RWPE2 (cell line): ENCODE measurements at regions not wholly inside any gene's neighbourhood (a gene's known extent, or its start where the extent isn't known, plus 50 kb on each side); places are given as distances from the start of the nearest gene placed in this dataset.

Experiments used
- ATAC-seq: fragments of 200-7000 bp; cut with Tn5 transposase; 3 replicates; pipeline ENCODE4 v1.9.1; 2021; ENCODE audit warnings: low read depth
- DNase-seq: peaks from one replicate; pipeline ENCODE4 v3.0.0-alpha.2; 2020; ENCODE audit warnings: low spot score
- H3K27ac ChIP-seq: fragments of 450-650 bp; 2 replicates; pipeline ENCODE4 v1.5.1; 2017; ENCODE audit warnings: mild to moderate bottlenecking; ENCODE audit not compliant: poor library complexity, severe bottlenecking
- H3K27me3 ChIP-seq: fragments of 250-450 bp; sonication (Bioruptor Pico); 2 replicates; pipeline ENCODE4 v1.5.1; 2021; ENCODE audit warnings: mild to moderate bottlenecking, moderate library complexity; ENCODE audit not compliant: insufficient read depth, poor library complexity, severe bottlenecking
- H3K36me3 ChIP-seq: fragments of 250-450 bp; sonication (Bioruptor Pico); 2 replicates; pipeline ENCODE4 v1.5.1; 2020; ENCODE audit warnings: low read depth, mild to moderate bottlenecking, moderate library complexity
- H3K4me1 ChIP-seq: fragments of 250-450 bp; sonication (Bioruptor Pico); 2 replicates; pipeline ENCODE4 v1.5.1; 2021; ENCODE audit warnings: mild to moderate bottlenecking, moderate library complexity; ENCODE audit not compliant: insufficient read depth, poor library complexity, severe bottlenecking
- H3K4me3 ChIP-seq: fragments of 250-450 bp; sonication (Bioruptor Pico); 2 replicates; pipeline ENCODE4 v1.5.1; 2021; ENCODE audit warnings: mild to moderate bottlenecking, moderate library complexity; ENCODE audit not compliant: severe bottlenecking
- H3K9me3 ChIP-seq: fragments of 250-450 bp; sonication (Bioruptor Pico); 2 replicates; pipeline ENCODE4 v1.5.1; 2021; ENCODE audit warnings: mild to moderate bottlenecking, moderate library complexity; ENCODE audit not compliant: severe bottlenecking
- TF ChIP-seq, protein P1 (sequence below): fragments of 450-650 bp; IDR thresholded peaks from one replicate; pipeline ENCODE4 v1.5.1; 2017; ENCODE audit warnings: mild to moderate bottlenecking, moderate library complexity; ENCODE audit not compliant: poor library complexity, severe bottlenecking

GRCh38 chr21:41622201-41622600, 114.2 kb upstream of the TMPRSS2 start:
- Histone ChIP-seq H3K36me3 (no peaks in the 10 kb centered on the region), H3K9me3 (no peaks in the 10 kb centered on the region), H3K27ac (no peak overlapping the region), H3K27me3 (no peaks in the 10 kb centered on the region), H3K4me1 (peaks cover 14% of the 10 kb centered on the region), H3K4me3 (no peak overlapping the region)
- DNase-seq: no peak
- TF ChIP-seq, protein P1, sequence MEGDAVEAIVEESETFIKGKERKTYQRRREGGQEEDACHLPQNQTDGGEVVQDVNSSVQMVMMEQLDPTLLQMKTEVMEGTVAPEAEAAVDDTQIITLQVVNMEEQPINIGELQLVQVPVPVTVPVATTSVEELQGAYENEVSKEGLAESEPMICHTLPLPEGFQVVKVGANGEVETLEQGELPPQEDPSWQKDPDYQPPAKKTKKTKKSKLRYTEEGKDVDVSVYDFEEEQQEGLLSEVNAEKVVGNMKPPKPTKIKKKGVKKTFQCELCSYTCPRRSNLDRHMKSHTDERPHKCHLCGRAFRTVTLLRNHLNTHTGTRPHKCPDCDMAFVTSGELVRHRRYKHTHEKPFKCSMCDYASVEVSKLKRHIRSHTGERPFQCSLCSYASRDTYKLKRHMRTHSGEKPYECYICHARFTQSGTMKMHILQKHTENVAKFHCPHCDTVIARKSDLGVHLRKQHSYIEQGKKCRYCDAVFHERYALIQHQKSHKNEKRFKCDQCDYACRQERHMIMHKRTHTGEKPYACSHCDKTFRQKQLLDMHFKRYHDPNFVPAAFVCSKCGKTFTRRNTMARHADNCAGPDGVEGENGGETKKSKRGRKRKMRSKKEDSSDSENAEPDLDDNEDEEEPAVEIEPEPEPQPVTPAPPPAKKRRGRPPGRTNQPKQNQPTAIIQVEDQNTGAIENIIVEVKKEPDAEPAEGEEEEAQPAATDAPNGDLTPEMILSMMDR: no peak
- ATAC-seq: no peak

DNA sequence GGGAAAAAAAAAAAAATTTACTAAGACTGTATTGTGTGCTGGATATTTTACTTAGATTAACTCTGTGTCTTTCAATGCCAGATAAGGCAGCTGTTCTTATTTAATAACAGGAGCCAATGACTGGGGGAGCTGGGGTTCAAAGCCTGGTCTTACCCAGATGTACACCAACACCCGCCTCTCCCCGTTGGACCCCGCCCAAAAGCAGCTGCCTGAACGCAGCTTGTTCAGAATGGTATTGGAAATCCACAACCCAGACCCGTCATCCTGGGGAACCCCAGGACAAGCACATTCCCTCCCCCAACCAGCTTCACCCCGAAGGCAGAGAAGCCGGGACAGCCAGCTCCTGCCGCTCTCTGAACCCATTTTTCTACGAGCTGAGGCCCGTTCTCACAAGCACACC, 113.6 kb upstream of the TMPRSS2 start:
- DNase-seq (no peak), ATAC-seq (no peak; the same call in 2 of the 3 replicates)
- Histone ChIP-seq H3K4me3 (no peak overlapping the region), H3K27ac (peak overlapping the region; percentile 22), H3K4me1 (peaks cover 15% of the 10 kb centered on the region), H3K27me3 (no peaks in the 10 kb centered on the region), H3K36me3 (no peaks in the 10 kb centered on the region), H3K9me3 (no peaks in the 10 kb centered on the region)
- TF ChIP-seq, protein P1: no peak

DNA sequence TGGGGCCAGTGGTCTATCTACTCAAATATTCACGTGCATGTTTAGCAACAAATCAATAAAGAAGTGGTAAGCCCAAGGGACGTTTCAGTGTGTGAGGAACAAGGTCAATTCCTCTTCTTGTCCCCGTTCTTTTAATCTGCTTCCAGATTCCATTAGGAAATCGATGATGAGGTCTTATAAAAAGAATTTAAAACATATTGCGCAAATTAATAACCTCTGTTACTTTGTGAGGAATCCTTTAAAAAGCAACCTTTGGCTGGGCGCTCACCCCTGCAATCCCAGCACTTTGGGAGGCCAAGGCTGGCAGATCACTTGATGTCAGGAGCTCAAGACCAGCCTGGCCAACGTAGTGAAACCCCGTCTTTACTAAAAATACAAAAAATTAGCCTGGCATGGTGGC, 113.0 kb upstream of the TMPRSS2 start:
- Histone ChIP-seq H3K9me3 (no peaks in the 10 kb centered on the region), H3K27me3 (no peaks in the 10 kb centered on the region), H3K36me3 (no peaks in the 10 kb centered on the region), H3K4me1 (peaks cover 20% of the 10 kb centered on the region), H3K4me3 (no peak overlapping the region), H3K27ac (peak overlapping the region; percentile 22)
- DNase-seq (no peak), ATAC-seq (peak; percentile 63; the same call in 2 of the 3 replicates)
- TF ChIP-seq, protein P1: no peak

DNA sequence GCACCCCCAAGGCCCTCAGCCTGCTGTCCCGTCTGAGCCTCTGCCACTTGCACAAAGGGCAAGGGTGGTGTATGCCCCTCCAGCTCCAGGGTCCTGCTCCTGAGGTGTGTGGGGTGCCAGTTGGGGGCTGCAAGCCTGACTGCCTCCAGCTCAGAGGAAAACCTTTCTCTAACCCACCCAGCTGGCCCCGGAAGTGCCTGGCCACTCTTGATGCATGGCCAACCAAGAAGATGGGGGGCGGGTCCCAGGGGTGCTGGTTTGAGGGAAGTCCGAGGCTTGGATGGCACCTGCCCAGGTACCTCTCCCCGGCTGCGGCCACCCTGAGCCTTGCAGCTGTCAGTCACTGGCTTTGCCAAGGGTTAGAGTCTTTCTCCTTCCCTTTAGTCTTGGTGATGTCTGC, 112.6 kb upstream of the TMPRSS2 start:
- DNase-seq: no peak
- Histone ChIP-seq H3K27ac (peak overlapping the region; percentile 22), H3K27me3 (no peaks in the 10 kb centered on the region), H3K9me3 (no peaks in the 10 kb centered on the region), H3K36me3 (no peaks in the 10 kb centered on the region), H3K4me3 (no peak overlapping the region), H3K4me1 (peaks cover 23% of the 10 kb centered on the region)
- TF ChIP-seq, protein P1: no peak
- no peak for ATAC-seq

GRCh38 chr21:41616031-41616591, 108.2 kb upstream of the TMPRSS2 start:
- ATAC-seq: no peak
- Histone ChIP-seq H3K27ac (peak overlapping the region; percentile 94), H3K27me3 (no peaks in the 10 kb centered on the region), H3K36me3 (no peaks in the 10 kb centered on the region), H3K9me3 (no peaks in the 10 kb centered on the region), H3K4me1 (peaks cover 31% of the 10 kb centered on the region), H3K4me3 (no peak overlapping the region)
- TF ChIP-seq, protein P1: no peak
- no peak for DNase-seq
